SJSA1 (cell line): ENCODE measurements at regions not wholly inside any gene's neighbourhood (a gene's known extent, or its start where the extent isn't known, plus 50 kb on each side); places are given as distances from the start of the nearest gene placed in this dataset.

ENCODE experiments used
- DNase-seq, 2 experiments: peaks; one replicate each; pipeline ENCODE4 v3.0.0-alpha.2; 2015 to 2020; ENCODE audit warnings: low spot score in 2 of 2, low read depth in 1 of 2
- H3K27ac ChIP-seq: fragments of 250-450 bp; sonication (Bioruptor Pico); 2 replicates; pipeline ENCODE4 v1.5.1; 2020; ENCODE audit warnings: mild to moderate bottlenecking, moderate library complexity
- H3K27me3 ChIP-seq: fragments of 250-450 bp; sonication (Bioruptor Pico); replicated peaks from 2 replicates; pipeline ENCODE4 v1.5.1; 2020; ENCODE audit warnings: mild to moderate bottlenecking, moderate library complexity
- H3K36me3 ChIP-seq: fragments of 250-450 bp; sonication (Bioruptor Pico); 2 replicates; pipeline ENCODE4 v1.5.1; 2020; ENCODE audit warnings: mild to moderate bottlenecking
- H3K4me1 ChIP-seq: fragments of 250-450 bp; sonication (Bioruptor Pico); replicated peaks from 2 replicates; pipeline ENCODE4 v1.6.1; 2021; ENCODE audit warnings: mild to moderate bottlenecking
- H3K4me3 ChIP-seq: fragments of 250-450 bp; sonication (Bioruptor Pico); 2 replicates; pipeline ENCODE4 v1.5.1; 2020; ENCODE audit warnings: mild to moderate bottlenecking
- H3K9me3 ChIP-seq: fragments of 250-450 bp; sonication (Bioruptor Pico); replicated peaks from 2 replicates; pipeline ENCODE4 v1.5.1; 2020; ENCODE audit warnings: mild to moderate bottlenecking

DNA sequence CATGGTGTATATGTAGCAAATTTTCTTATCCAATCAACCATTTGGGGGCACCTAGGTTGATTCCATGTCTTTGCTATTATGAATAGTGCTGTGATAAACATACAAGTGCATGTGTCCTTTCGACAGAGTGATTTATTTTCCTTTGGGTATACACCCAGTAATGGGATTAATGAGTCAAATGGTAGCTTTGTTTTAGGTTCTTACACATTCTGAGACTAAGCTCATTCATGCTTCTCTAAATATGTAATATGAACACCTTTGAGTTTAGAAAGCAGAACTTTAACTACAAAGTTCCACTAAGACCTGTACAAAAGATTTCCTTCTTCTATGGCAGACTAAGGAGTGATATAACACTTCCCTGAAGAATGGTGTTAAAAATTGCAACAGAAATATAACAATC lies 627.0 kb downstream of the KCNA4 start:
- no peak for DNase-seq
- no peak overlapping the region for H3K27ac ChIP-seq
- H3K4me1 ChIP-seq, result no peaks in the 10 kb centered on the region
- no peaks in the 10 kb centered on the region for H3K9me3 ChIP-seq
- no peaks in the 10 kb centered on the region for H3K27me3 ChIP-seq
- H3K36me3 ChIP-seq, result no peaks in the 10 kb centered on the region
- H3K4me3 ChIP-seq, result no peak overlapping the region

DNA sequence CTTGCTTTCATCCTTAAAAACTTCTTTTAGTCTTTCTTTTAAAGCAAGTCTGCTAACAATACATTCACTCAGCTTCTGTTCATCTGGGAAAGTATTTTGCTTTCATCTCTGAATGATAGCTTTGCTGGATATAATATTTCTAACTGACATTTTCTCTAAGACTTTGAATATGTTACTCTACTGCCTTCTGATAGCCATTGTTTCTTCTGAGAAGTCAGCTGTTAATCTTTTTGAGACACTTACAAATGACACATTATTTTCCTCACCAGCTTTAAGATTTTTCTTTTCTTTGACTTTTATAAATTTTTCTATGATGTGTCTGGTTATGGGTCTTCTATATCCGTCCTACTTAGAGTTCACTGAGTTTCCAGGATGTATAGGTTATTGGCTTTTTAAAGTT lies 643.1 kb downstream of the KCNA4 start:
- no peak for DNase-seq
- Histone ChIP-seq H3K27me3 (no peaks in the 10 kb centered on the region), H3K36me3 (no peaks in the 10 kb centered on the region), H3K27ac (no peak overlapping the region), H3K4me3 (no peak overlapping the region), H3K9me3 (no peaks in the 10 kb centered on the region), H3K4me1 (no peaks in the 10 kb centered on the region)

DNA sequence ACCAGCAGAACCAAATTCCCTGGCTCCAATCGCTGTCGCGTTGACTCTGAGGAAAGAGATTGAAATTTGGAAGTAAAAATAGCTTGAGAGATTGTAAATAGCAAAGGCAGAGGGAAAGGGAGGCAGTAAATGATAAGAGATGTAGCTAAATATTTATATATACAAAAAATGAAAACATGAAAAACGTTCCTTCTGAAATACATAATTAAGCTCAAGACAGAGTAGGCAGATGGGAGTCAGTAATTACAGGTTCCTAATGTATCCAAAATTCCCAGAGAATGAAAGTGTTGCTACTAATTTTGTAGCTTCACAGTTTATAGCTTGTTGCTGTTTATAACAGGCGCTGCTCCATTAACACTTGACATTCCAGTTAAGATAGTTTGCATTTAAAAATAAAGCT lies 648.7 kb downstream of the KCNA4 start:
- DNase-seq, result no peak
- H3K27me3 ChIP-seq, result no peaks in the 10 kb centered on the region

DNA sequence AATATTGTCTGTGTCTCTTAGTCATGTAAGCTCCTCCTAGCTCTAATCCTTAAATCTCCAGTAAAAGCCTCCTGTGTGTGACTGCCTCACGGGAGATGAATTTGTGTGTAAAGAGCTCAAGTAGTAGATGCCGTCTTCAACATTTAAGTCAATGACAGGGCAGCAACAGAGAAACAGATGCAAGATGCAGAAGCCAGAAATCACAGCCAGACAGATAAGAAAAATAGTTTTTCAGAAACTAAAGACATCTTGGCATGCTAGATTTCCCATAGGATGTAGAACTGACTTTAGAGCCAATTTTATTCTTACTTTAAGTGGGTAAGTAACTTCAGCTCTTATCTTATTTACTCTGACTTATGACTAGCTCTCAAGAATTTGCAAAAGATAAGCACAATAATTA lies 652.8 kb downstream of the KCNA4 start:
- H3K27me3 ChIP-seq, result no peaks in the 10 kb centered on the region
- no peaks in the 10 kb centered on the region for H3K4me1 ChIP-seq
- no peaks in the 10 kb centered on the region for H3K36me3 ChIP-seq
- DNase-seq, result no peak
- no peak overlapping the region for H3K4me3 ChIP-seq
- no peaks in the 10 kb centered on the region for H3K9me3 ChIP-seq
- no peak overlapping the region for H3K27ac ChIP-seq

More for the DNA sequence above, 648.7 kb downstream of the KCNA4 start:
- Histone ChIP-seq H3K4me3 (no peak overlapping the region), H3K4me1 (no peaks in the 10 kb centered on the region), H3K27ac (no peak overlapping the region), H3K9me3 (no peaks in the 10 kb centered on the region), H3K36me3 (no peaks in the 10 kb centered on the region)

DNA sequence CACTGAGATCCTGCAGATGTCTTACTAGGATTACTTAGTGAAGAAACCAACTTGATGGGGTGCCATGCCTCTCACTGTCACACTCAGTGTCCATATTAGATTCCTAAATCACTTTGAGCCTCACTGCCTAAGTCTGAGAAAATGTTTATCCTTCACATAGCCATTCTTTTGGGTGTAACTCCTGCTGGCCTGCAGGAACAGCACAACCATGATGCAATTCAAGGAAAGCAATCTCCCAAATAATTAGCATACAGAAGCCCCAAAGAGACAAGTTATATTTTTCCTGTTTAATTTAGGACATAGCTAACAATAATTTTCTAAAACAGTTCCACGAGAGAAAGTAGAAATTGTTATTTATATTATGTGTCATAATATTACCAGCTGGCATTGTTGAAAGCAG lies 655.5 kb downstream of the KCNA4 start:
- no peaks in the 10 kb centered on the region for H3K36me3 ChIP-seq
- H3K4me1 ChIP-seq, result no peaks in the 10 kb centered on the region
- H3K27ac ChIP-seq, result no peak overlapping the region
- H3K27me3 ChIP-seq, result no peaks in the 10 kb centered on the region
- H3K4me3 ChIP-seq, result no peak overlapping the region
- no peaks in the 10 kb centered on the region for H3K9me3 ChIP-seq
- DNase-seq, result no peak

DNA sequence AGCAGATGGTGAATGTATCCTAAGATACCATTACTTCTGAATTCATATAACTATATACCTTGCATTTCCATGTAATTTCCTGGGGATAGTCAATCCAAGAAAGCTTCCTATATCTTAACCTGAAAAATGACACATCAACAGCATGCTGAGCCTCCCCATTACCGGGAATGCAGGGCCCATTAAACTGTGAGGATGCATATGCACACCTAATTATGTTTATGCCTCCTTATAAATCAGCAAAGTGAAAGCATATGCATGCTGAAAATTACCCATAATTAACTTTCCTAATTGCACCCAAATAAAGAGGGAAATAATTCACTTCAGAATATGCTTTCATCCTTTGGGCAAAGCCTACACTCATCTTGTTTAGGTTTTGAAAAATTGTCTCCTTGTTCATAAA lies 663.0 kb downstream of the KCNA4 start:
- Histone ChIP-seq H3K4me3 (no peak overlapping the region), H3K27ac (no peak overlapping the region), H3K36me3 (no peaks in the 10 kb centered on the region), H3K9me3 (no peaks in the 10 kb centered on the region), H3K27me3 (peaks cover 8% of the 10 kb centered on the region), H3K4me1 (no peaks in the 10 kb centered on the region)
- DNase-seq, result no peak

DNA sequence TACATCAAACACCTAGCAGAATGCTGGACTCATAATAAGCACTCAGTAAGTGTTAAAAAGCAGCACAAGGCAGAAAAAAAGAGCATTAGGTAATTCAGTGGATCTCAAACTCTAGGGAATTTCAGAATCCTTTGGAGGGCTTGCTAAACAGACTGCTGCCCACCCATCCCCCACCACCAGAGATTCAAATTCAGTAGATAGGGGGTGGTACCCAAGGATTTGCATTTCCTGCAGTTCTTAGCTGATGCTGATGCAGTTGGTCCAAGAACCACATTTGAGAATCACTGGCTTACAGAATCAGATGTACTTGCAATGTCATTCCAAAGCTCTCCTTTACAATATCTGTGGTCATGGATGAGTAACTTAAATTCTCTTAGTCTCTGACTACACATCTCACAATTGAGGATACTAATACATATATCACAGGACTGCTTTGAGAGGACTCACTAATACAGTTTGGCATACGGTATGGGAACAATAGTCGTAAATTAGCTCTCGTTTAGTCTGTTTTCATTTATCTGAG lies 664.5 kb downstream of the KCNA4 start:
- no peak for DNase-seq
- H3K36me3 ChIP-seq, result no peaks in the 10 kb centered on the region

DNA sequence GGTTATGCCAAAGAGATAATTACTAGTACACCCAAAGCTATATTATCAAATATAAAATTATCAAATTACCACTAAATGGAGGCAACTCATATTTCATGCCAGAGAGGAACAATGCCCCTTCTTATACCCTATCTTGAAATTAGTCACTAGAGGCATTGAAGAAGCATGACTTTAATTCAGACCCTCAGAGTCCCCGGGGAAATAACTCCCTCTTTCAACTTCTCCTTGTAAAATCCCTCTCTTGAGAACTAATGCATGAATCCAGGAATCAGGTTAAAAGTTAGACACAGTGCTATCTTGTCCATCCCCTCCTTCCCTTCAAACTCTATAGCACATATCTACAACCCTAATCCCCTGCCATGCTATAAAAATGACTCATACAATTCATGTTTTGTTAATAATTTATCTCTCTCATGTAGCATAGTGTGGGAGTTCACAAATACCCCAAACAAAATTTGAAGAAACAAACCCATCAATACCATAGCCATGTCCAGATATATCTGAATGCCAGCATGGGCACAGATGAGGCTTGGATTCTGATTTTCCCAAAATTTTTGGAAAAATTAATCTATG lies 665.4 kb downstream of the KCNA4 start:
- no peak overlapping the region for H3K27ac ChIP-seq
- no peaks in the 10 kb centered on the region for H3K9me3 ChIP-seq
- peaks cover 13% of the 10 kb centered on the region for H3K27me3 ChIP-seq
- H3K4me1 ChIP-seq, result no peaks in the 10 kb centered on the region
- DNase-seq, result no peak
- H3K4me3 ChIP-seq, result no peak overlapping the region
- H3K36me3 ChIP-seq, result no peaks in the 10 kb centered on the region

More for the DNA sequence above, 664.5 kb downstream of the KCNA4 start:
- H3K4me3 ChIP-seq, result no peak overlapping the region
- H3K27ac ChIP-seq, result no peak overlapping the region
- H3K27me3 ChIP-seq, result peaks cover 13% of the 10 kb centered on the region
- H3K4me1 ChIP-seq, result no peaks in the 10 kb centered on the region
- H3K9me3 ChIP-seq, result no peaks in the 10 kb centered on the region

DNA sequence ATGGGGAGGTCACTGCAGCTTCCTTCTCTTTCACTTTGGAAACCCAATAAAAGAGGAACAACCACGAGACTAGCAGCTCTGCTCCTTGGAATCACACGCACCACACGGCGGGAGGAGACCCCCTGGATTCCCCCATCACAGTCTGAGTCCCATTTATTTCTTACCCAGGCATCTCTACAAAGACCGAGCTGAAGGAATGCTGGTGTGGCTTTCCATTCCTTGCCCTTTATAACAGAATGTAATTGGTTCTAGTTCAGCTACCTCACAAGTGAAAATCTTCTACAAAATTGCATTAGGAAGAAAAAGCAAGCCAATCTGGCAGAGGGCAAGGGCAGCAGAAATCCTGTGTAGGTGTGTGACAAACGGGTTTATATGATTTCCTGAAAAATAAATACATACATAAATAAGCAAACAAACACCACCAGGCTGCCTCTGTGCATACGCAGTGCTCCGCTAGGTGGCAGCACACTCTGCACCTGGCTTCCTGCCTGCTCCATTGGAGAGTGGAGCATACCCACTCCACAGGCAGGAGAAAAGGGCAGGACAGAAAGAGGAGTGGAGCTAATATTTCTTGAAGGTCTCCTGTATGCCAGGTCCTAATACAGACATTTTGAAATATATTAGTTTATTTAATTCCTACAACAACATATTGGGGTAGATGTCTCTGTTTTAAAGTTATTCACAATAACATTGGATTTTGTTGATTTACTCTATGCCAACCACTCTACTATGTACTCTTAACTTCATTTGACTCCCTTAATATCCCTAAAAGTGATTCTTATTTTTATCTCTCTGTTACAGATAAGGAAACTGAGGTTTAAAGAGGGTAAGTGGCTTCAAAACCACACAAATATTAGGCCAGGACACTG lies 673.1 kb downstream of the KCNA4 start:
- peaks cover 9% of the 10 kb centered on the region for H3K4me1 ChIP-seq
- no peak overlapping the region for H3K4me3 ChIP-seq
- H3K9me3 ChIP-seq, result no peaks in the 10 kb centered on the region
- H3K27me3 ChIP-seq, result peaks cover 6% of the 10 kb centered on the region; the same call in 1 of the 2 replicates
- H3K36me3 ChIP-seq, result no peaks in the 10 kb centered on the region
- DNase-seq, result peak; percentile 48 to 58
- H3K27ac ChIP-seq, result no peak overlapping the region

DNA sequence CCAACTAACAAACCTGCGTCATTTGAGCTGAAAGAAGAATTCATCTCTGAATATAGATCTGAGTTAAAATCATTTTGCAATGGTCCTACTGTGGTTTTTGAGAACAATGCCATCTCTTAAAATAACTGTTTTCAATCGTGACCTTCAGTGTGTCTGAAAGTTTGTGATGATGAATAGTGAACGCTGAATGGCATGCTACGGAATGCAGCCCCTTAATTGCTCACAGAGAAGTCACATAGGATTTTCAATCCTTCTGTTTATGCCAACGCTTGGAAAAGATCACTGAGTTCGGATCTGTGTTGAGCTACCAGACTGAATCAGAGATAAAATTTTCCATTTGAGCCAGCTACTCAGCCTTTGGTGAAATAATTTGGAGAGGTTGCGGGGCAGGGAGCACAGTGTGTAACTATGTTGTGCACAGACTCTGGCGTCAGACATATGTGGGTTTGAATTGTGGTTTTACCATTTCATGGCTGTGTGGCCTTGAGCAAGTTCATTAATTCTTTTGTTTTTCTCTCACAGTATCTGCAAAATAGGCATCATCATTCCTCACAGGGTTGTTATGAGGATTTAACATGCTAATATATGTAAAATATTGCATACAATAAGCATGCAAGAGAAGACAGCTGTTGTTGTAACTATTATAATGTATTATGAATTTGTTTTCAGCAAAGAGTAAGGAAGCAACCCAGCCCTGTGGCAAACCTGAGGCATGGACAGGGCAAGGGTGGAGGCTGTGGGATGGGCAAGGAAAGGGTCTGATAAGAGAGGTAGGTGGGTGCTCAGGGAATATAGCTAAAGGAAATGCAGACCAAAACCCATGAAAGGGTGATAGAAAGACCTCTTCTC lies 679.9 kb downstream of the KCNA4 start:
- Histone ChIP-seq H3K9me3 (no peaks in the 10 kb centered on the region), H3K4me3 (no peak overlapping the region), H3K27ac (peak overlapping the region; percentile 55), H3K4me1 (peaks cover 36% of the 10 kb centered on the region), H3K27me3 (no peaks in the 10 kb centered on the region), H3K36me3 (no peaks in the 10 kb centered on the region)
- peak in 1 of 2 experiments; percentile 53 for DNase-seq

DNA sequence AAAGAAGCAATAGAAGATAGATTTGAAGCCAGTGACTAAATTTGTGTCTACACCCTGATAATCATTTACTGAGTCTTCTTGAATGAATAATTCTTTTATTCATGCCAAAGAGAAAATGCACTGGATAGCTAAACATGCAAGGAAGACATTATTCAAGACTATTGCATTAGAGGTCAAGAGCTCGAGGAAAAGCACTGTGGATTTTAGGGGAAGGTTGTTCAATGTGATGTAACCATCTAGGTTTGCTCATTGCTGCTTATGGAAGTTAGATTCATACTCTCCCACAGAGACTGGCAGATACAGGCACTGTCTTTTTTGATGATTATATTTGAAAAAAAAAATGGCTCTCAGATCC lies 682.1 kb downstream of the KCNA4 start:
- no peaks in the 10 kb centered on the region for H3K36me3 ChIP-seq
- no peaks in the 10 kb centered on the region for H3K27me3 ChIP-seq
- H3K9me3 ChIP-seq, result no peaks in the 10 kb centered on the region
- DNase-seq, result no peak
- peaks cover 31% of the 10 kb centered on the region for H3K4me1 ChIP-seq
- no peak overlapping the region for H3K4me3 ChIP-seq
- no peak overlapping the region for H3K27ac ChIP-seq

DNA sequence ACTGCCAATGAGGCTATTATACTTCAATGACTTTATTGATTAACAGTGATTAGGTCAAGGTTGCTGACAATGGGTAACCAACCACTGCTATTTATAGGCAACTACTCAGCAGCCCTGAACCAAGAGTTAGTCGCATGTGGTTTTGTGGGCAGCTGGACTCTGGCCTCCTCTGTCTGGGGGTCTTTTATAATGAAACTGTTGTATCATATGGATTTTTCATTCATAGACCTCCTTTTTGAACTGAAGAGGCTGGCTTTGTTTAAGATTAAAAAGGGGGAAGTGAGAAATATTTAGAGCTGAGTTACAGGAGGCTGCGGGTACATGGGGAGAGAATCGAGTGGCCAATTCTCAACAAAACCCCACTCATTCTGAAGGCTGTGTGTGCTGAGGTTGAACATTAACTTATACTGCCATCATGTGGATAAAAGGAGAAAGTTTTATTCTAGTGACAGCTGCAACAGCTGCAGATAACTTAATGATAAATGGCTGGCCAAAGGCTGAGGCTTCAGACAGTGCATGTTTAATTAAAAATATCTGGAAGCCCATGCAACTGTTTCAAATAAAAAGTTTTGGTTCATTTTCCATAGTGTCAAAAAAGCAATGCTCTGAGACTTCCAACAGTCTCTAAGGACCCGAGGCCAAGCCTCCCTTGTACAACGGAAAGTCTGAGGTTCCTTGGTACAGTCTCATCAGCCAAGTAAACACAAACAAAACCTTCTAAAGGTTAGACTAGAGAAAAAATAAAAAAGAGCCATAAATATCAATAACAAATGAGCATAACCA lies 682.6 kb downstream of the KCNA4 start:
- H3K36me3 ChIP-seq, result no peaks in the 10 kb centered on the region
- H3K4me1 ChIP-seq, result peaks cover 37% of the 10 kb centered on the region
- no peak overlapping the region for H3K4me3 ChIP-seq
- no peaks in the 10 kb centered on the region for H3K9me3 ChIP-seq
- no peaks in the 10 kb centered on the region for H3K27me3 ChIP-seq
- H3K27ac ChIP-seq, result peak overlapping the region; percentile 29
- DNase-seq, result peak; percentile 50 to 77

DNA sequence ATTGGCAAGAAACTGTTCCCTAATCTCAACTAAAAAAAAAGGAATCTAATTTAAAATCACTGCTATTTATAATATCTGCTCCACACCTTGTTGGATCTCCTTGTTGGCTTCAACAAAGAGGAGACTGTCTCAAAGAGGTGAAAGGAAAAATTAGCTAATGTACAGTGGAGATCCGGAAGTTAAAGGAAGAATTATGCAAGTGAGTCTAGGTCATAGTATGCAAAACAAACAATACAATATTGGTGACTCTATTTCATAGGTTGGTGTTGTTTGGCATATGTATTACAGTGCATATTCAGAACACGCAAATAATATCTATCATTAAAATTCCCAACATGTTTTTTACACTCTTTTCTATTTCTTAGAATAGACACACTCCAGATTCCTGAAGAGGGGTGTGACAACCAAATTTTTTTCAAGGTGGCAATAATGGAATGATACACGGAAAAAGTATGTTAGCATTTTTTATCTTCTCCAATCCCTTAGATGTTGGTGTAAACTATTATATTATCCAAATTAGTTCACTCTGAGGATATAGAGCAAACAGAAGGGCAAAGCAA lies 685.3 kb downstream of the KCNA4 start:
- peaks cover 33% of the 10 kb centered on the region for H3K4me1 ChIP-seq
- H3K4me3 ChIP-seq, result no peak overlapping the region
- DNase-seq, result no peak
- H3K27ac ChIP-seq, result no peak overlapping the region
- no peaks in the 10 kb centered on the region for H3K36me3 ChIP-seq
- no peaks in the 10 kb centered on the region for H3K27me3 ChIP-seq
- H3K9me3 ChIP-seq, result no peaks in the 10 kb centered on the region
